ENCODE measurements at regions not wholly inside any gene's neighbourhood (a gene's known extent, or its start where the extent isn't known, plus 50 kb on each side); places are given as distances from the start of the nearest gene placed in this dataset.

GRCh38 chr17:52831536-52831935 lies 673.0 kb upstream of the CA10 start (continued):
- TF ChIP-seq ZNF462 (CRISPR knock-in tag; IDR thresholded peaks at IDR 0.05) (no peak), ETS1 (IDR thresholded peaks at IDR 0.05) (no peak), CREB1 (CRISPR knock-in tag; IDR thresholded peaks at IDR 0.05; ENCODE audit: low read depth) (no peak), ZNF114 (CRISPR knock-in tag; IDR thresholded peaks at IDR 0.05) (no peak), REST (IDR thresholded peaks at IDR 0.05; ENCODE audit: unreplicated experiment) (no peak), STAT1 (IDR thresholded peaks at IDR 0.05; ENCODE audit: unreplicated experiment) (no peak), JUNB (IDR thresholded peaks at IDR 0.05; ENCODE audit: unreplicated experiment) (no peak), POLR2AphosphoS5 (IDR thresholded peaks at IDR 0.05; ENCODE audit: low read depth) (no peak), NANOG (IDR thresholded peaks at IDR 0.05; ENCODE audit: borderline replicate concordance) (no peak), EZH2 (IDR thresholded peaks at IDR 0.05; ENCODE audit: low read depth, unreplicated experiment) (no peak)

Measured in GM23338 (cell line).